ENCODE measurements at regions not wholly inside any gene's neighbourhood (a gene's known extent, or its start where the extent isn't known, plus 50 kb on each side); places are given as distances from the start of the nearest gene placed in this dataset.

DNA sequence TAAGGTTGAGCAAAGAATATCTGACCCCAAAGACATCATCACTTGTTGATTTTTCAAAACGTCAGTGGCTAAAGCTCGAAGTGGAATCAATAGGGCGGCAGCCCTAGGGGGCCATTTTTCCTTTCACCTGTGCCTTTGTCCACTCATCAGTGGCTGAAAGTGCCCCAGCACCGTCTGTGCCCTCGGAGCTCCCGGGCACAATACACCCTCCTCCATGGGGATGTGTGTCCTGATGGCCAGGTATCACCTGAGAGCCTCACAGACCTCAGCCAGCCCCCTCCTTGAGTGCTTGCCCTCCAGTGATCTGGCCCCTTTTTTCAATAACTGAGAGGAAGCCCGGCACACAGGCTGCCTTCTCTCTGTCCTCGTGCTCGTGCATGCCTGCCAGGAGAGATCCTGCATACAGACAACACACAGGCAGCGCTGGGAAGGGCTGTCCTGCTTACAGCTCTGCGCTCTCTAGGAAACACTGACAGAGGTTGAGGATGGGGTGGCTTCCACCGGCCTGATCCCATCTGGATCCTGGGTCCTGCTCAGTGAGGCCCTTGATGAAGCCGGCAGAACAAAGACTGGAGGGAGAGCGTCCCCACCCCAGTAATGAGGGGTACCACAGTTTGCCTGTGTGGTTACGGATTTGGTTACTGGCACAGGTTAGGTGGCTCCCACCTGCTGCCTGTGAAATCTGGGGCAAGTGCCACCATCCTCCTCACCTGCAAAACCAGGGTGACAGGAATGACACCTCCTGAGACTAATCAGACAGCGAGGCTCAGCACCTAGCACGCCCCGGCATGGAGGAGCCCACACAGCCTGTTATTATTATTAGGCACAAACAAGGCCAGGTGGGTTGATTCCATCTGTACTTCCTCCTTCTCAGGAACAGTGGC is 197.5 kb upstream of the RAB6C start:
- TF ChIP-seq, protein P1, sequence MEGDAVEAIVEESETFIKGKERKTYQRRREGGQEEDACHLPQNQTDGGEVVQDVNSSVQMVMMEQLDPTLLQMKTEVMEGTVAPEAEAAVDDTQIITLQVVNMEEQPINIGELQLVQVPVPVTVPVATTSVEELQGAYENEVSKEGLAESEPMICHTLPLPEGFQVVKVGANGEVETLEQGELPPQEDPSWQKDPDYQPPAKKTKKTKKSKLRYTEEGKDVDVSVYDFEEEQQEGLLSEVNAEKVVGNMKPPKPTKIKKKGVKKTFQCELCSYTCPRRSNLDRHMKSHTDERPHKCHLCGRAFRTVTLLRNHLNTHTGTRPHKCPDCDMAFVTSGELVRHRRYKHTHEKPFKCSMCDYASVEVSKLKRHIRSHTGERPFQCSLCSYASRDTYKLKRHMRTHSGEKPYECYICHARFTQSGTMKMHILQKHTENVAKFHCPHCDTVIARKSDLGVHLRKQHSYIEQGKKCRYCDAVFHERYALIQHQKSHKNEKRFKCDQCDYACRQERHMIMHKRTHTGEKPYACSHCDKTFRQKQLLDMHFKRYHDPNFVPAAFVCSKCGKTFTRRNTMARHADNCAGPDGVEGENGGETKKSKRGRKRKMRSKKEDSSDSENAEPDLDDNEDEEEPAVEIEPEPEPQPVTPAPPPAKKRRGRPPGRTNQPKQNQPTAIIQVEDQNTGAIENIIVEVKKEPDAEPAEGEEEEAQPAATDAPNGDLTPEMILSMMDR (IDR thresholded peaks at IDR 0.05) = no peak
- TF ChIP-seq POLR2A (IDR thresholded peaks at IDR 0.05) = no peak

Measured in Peyer's patch (tissue), 4 donors.